DND-41 (cell line): ENCODE measurements at regions not wholly inside any gene's neighbourhood (a gene's known extent, or its start where the extent isn't known, plus 50 kb on each side); places are given as distances from the start of the nearest gene placed in this dataset.
"Not testable (repeated sequence)": the region's sequence is repeated elsewhere in the genome, so short reads cannot be mapped to it uniquely, and the experiment has no call there.

Experiments used
- EZH2 ChIP-seq: IDR thresholded peaks from 3 replicates; pipeline ENCODE4 v1.6.1; 2012; ENCODE audit warnings: borderline replicate concordance, low read depth, mild to moderate bottlenecking, moderate library complexity, low read length, inconsistent platforms; ENCODE audit not compliant: severe bottlenecking
- TF ChIP-seq, protein P1 (sequence below): IDR thresholded peaks from 2 replicates; pipeline ENCODE4 v1.5.1; 2012; ENCODE audit warnings: borderline replicate concordance, low read length, moderate library complexity, mild to moderate bottlenecking; ENCODE audit not compliant: poor library complexity, severe bottlenecking; ENCODE audit errors: extremely low read depth

DNA sequence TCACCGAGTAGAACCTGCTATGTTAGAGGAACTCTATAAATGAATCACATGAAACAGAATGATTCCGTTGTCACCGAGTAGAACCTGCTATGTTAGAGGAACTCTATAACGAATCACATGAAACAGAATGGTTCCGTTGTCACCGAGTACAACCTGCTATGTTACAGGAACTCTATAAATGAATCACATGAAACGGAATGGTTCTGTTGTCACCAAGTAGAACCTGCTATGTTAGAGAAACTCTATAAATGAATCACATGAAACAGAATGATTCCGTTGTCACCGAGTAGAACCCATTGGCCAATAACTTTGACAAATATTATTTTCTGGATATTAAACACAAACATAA is 309.1 kb upstream of the FRG1 start:
- TF ChIP-seq, protein P1, sequence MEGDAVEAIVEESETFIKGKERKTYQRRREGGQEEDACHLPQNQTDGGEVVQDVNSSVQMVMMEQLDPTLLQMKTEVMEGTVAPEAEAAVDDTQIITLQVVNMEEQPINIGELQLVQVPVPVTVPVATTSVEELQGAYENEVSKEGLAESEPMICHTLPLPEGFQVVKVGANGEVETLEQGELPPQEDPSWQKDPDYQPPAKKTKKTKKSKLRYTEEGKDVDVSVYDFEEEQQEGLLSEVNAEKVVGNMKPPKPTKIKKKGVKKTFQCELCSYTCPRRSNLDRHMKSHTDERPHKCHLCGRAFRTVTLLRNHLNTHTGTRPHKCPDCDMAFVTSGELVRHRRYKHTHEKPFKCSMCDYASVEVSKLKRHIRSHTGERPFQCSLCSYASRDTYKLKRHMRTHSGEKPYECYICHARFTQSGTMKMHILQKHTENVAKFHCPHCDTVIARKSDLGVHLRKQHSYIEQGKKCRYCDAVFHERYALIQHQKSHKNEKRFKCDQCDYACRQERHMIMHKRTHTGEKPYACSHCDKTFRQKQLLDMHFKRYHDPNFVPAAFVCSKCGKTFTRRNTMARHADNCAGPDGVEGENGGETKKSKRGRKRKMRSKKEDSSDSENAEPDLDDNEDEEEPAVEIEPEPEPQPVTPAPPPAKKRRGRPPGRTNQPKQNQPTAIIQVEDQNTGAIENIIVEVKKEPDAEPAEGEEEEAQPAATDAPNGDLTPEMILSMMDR: not testable (repeated sequence)
- TF ChIP-seq EZH2: not testable (repeated sequence)
